Body of pancreas (tissue), 4 donors: ENCODE measurements at regions not wholly inside any gene's neighbourhood (a gene's known extent, or its start where the extent isn't known, plus 50 kb on each side); places are given as distances from the start of the nearest gene placed in this dataset.

Experiments used
- ATAC-seq: fragments of 150-250 bp; one replicate; pipeline ENCODE4 v1.9.1; 2016
- DNase-seq, 4 donors: peaks; one replicate each; pipeline ENCODE4 v3.0.0-alpha.2; 2019
- H3K27ac ChIP-seq, 4 donors: fragments of 200-600 bp; sonication (generic); 1 replicate in 3 of 4; 2 replicates in 1 of 4; pipeline versions ENCODE4 v1.5.1 to v1.6.1; 2016 to 2019; ENCODE audit warnings: mild to moderate bottlenecking in 1 of 4, mixed read lengths in 1 of 4, moderate library complexity in 1 of 4
- H3K27me3 ChIP-seq, 2 donors: fragments of 200-600 bp; sonication (generic); one replicate each; pipeline ENCODE4 v1.6.0; 2016; ENCODE audit warnings: mild to moderate bottlenecking in 1 of 2
- H3K36me3 ChIP-seq, 2 donors: fragments of 200-600 bp; sonication (generic); replicated peaks in 1 of 2; 2 replicates each; pipeline ENCODE4 v1.5.1; 2016; ENCODE audit warnings: low read depth in 2 of 2; ENCODE audit not compliant: insufficient read depth in 1 of 2
- H3K4me1 ChIP-seq: fragments of 200-600 bp; sonication (generic); one replicate; pipeline ENCODE4 v1.6.0; 2016
- H3K4me3 ChIP-seq, 2 donors: fragments of 200-600 bp; sonication (generic); 1 replicate in 1 of 2; 2 replicates in 1 of 2; pipeline ENCODE4 v1.5.1; 2016 to 2019
- H3K9me3 ChIP-seq, 3 donors: fragments of 200-600 bp; sonication (generic); 1 replicate in 2 of 3; 2 replicates in 1 of 3; pipeline ENCODE4 v1.5.1; 2016
- CTCF ChIP-seq, 7 experiments: fragments of 450-650 bp in 4 of 7; fragments of 200-600 bp in 3 of 7; sonication (generic) in 3 of 7; IDR thresholded peaks; one replicate each; pipeline ENCODE4 v1.5.1; 2016 to 2019; ENCODE audit warnings: antibody characterized with exemption in 7 of 7
- POLR2A ChIP-seq, 3 donors: fragments of 450-650 bp; IDR thresholded peaks; one replicate each; pipeline ENCODE4 v1.6.1; 2016; ENCODE audit warnings: antibody characterized with exemption in 3 of 3, mild to moderate bottlenecking in 2 of 3
- WGBS, 2 donors: methylation state at CpG; one replicate each; pipeline ENCODE4 v1.1.5; 2017; 5-methylcytosine and 5-hydroxymethylcytosine counted together
- intact Hi-C: fragments of 100-400 bp; cut with DNase I; formaldehyde crosslinking; loops from one replicate; pipeline ENCODE4 v1.15.1; 2023

- no peaks in the 10 kb centered on the region for H3K36me3 ChIP-seq
- DNase-seq (no peak), ATAC-seq (no peak)
- 90 to 100% methylated on average over 1 of the region's 1 CpG for WGBS, 2 donors
- no peaks in the 10 kb centered on the region for H3K9me3 ChIP-seq
- no peaks in the 10 kb centered on the region for H3K27me3 ChIP-seq
- H3K4me3 ChIP-seq = no peak overlapping the region
- intact Hi-C loops = no loop called here
- no peak overlapping the region for H3K27ac ChIP-seq
- no peak for TF ChIP-seq POLR2A (IDR thresholded peaks at IDR 0.05)
- no peak for TF ChIP-seq CTCF (IDR thresholded peaks at IDR 0.05)
- no peaks in the 10 kb centered on the region for H3K4me1 ChIP-seq
Measured at GRCh38 chr5:116389601-116390000, 185.0 kb downstream of the SEMA6A start.

- TF ChIP-seq POLR2A (IDR thresholded peaks at IDR 0.05) = no peak
- TF ChIP-seq CTCF (IDR thresholded peaks at IDR 0.05) = no peak
- intact Hi-C loops = no loop called here
- WGBS, 2 donors = 91% methylated on average over 11 of the region's 11 CpGs
Measured at GRCh38 chr5:116388564-116389258, 185.9 kb downstream of the SEMA6A start.

GRCh38 chr5:116387738-116388137, 186.9 kb downstream of the SEMA6A start:
- H3K4me1 ChIP-seq = no peaks in the 10 kb centered on the region
- H3K36me3 ChIP-seq = no peaks in the 10 kb centered on the region
- WGBS, 2 donors = 93 to 96% methylated on average over 3 of the region's 3 CpGs
- H3K9me3 ChIP-seq = no peaks in the 10 kb centered on the region
- H3K27me3 ChIP-seq = no peaks in the 10 kb centered on the region
- no peak overlapping the region for H3K4me3 ChIP-seq
- DNase-seq (no peak), ATAC-seq (no peak)
- TF ChIP-seq POLR2A (IDR thresholded peaks at IDR 0.05) (no peak), CTCF (IDR thresholded peaks at IDR 0.05) (no peak)
- intact Hi-C loops = no loop called here
- no peak overlapping the region for H3K27ac ChIP-seq

More at GRCh38 chr5:116388564-116389258, 185.9 kb downstream of the SEMA6A start:
- Histone ChIP-seq H3K4me1 (no peaks in the 10 kb centered on the region), H3K9me3 (no peaks in the 10 kb centered on the region), H3K36me3 (no peaks in the 10 kb centered on the region), H3K4me3 (no peak overlapping the region), H3K27ac (no peak overlapping the region), H3K27me3 (no peaks in the 10 kb centered on the region)
- ATAC-seq = no peak
- DNase-seq = no peak

GRCh38 chr5:116386633-116387032, 188.0 kb downstream of the SEMA6A start:
- DNase-seq (no peak), ATAC-seq (no peak)
- Histone ChIP-seq H3K4me3 (no peak overlapping the region), H3K4me1 (no peaks in the 10 kb centered on the region), H3K27ac (no peak overlapping the region), H3K36me3 (no peaks in the 10 kb centered on the region), H3K27me3 (no peaks in the 10 kb centered on the region), H3K9me3 (no peaks in the 10 kb centered on the region)
- 90 to 93% methylated on average over 5 of the region's 5 CpGs for WGBS, 2 donors
- no peak for TF ChIP-seq CTCF (IDR thresholded peaks at IDR 0.05)
- TF ChIP-seq POLR2A (IDR thresholded peaks at IDR 0.05) = no peak
- intact Hi-C loops = no loop called here

- no peaks in the 10 kb centered on the region for H3K36me3 ChIP-seq
- DNase-seq (no peak), ATAC-seq (no peak)
- H3K9me3 ChIP-seq = no peaks in the 10 kb centered on the region
- no peak overlapping the region for H3K4me3 ChIP-seq
- H3K27ac ChIP-seq = no peak overlapping the region
- WGBS, 2 donors = 52 to 62% methylated on average over 3 of the region's 3 CpGs
- H3K4me1 ChIP-seq = no peaks in the 10 kb centered on the region
- TF ChIP-seq POLR2A (IDR thresholded peaks at IDR 0.05) (no peak), CTCF (IDR thresholded peaks at IDR 0.05) (no peak)
- intact Hi-C loops = no loop called here
- no peaks in the 10 kb centered on the region for H3K27me3 ChIP-seq
Measured at GRCh38 chr5:116382874-116383266, 191.8 kb downstream of the SEMA6A start.
